ENCODE measurements at regions not wholly inside any gene's neighbourhood (a gene's known extent, or its start where the extent isn't known, plus 50 kb on each side); places are given as distances from the start of the nearest gene placed in this dataset.

DNA sequence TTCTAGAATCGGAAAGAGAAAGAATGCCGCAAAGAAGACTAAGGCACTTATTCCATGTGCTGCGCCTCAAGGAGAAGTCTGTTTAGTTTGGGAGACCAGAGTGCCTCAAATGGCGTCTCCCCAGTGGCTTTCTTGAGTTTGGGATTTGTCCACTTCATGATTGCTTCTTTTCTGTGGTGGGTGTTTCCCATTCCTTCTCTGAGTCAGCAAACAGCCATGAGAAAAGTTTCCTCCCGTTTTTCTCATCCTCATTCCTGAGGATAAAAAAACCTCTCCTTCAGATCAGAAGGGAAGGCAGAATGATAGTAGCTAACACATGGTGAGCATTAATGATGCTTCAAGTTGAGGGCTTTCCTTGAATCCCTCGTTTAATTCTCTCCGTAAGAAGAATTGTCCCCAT, 275.9 kb upstream of the WWC1 start:
- Mint-ChIP-seq H3K27me3 (peaks cover 0 to 34% (median 13%) of the 10 kb centered on the region in 5 donors), H3K9me3 (peaks cover 0 to 8% (median 0%) of the 10 kb centered on the region in 11 donors), H3K4me3 (no peak overlapping the region), H3K4me1 (no peaks in the 10 kb centered on the region), H3K36me3 (no peaks in the 10 kb centered on the region), H3K27ac (no peak overlapping the region)
- CTCF ChIA-PET: no interaction called here
- ATAC-seq (no peak), DNase-seq (no peak)
- Histone ChIP-seq H3K27me3 (ENCODE audit: control insufficient read depth in 2 of 2, insufficient read depth in 2 of 2, low read length in 2 of 2) (no peaks in the 10 kb centered on the region), H3K36me3 (ENCODE audit: control insufficient read depth in 2 of 3, insufficient read depth in 3 of 3, low read length in 3 of 3) (no peaks in the 10 kb centered on the region), H3K9me3 (ENCODE audit: control insufficient read depth in 2 of 3, low read length in 3 of 3) (no peaks in the 10 kb centered on the region), H3K27ac (ENCODE audit: low read depth, low read length) (no peak overlapping the region), H3K4me1 (ENCODE audit: control insufficient read depth in 2 of 2, insufficient read depth in 2 of 2, low read length in 2 of 2) (no peaks in the 10 kb centered on the region), H3K4me3 (ENCODE audit: low read length) (no peak overlapping the region)
- intact Hi-C loops (cut with micrococcal nuclease): no loop called here
- POLR2A ChIA-PET: no interaction called here

DNA sequence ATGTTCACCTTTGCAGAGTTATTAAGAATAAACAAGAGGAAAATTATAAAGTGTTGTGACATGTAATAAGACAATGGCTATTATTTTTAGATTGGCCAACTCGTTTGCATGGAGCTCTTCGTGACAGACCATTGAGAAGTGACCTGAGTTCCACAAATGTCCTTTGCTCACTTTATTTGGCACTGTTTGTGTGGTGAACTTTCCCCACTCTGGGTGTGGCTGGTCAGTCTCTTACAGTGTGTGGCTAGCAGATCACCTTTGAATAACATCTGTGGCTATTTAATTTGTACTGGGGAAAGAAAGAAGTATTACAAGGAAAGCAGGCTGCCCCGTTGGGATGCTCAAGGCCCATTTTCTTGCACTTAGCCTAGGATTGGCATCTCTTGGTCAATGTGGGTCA, 274.1 kb upstream of the WWC1 start:
- Mint-ChIP-seq H3K4me3 (no peak overlapping the region), H3K27me3 (peaks cover 0 to 38% (median 13%) of the 10 kb centered on the region in 5 donors), H3K36me3 (no peaks in the 10 kb centered on the region), H3K9me3 (peaks cover 0 to 8% (median 0%) of the 10 kb centered on the region in 11 donors), H3K27ac (no peak overlapping the region), H3K4me1 (no peaks in the 10 kb centered on the region)
- ChIA-PET POLR2A (no interaction called here), CTCF (no interaction called here)
- Histone ChIP-seq H3K4me3 (ENCODE audit: low read length) (no peak overlapping the region), H3K27me3 (ENCODE audit: control insufficient read depth in 2 of 2, insufficient read depth in 2 of 2, low read length in 2 of 2) (no peaks in the 10 kb centered on the region), H3K36me3 (ENCODE audit: control insufficient read depth in 2 of 3, insufficient read depth in 3 of 3, low read length in 3 of 3) (no peaks in the 10 kb centered on the region), H3K4me1 (ENCODE audit: control insufficient read depth in 2 of 2, insufficient read depth in 2 of 2, low read length in 2 of 2) (no peaks in the 10 kb centered on the region), H3K9me3 (ENCODE audit: control insufficient read depth in 2 of 3, low read length in 3 of 3) (no peaks in the 10 kb centered on the region), H3K27ac (ENCODE audit: low read depth, low read length) (no peak overlapping the region)
- ATAC-seq: no peak
- no peak for DNase-seq
- intact Hi-C loops (cut with micrococcal nuclease): no loop called here

DNA sequence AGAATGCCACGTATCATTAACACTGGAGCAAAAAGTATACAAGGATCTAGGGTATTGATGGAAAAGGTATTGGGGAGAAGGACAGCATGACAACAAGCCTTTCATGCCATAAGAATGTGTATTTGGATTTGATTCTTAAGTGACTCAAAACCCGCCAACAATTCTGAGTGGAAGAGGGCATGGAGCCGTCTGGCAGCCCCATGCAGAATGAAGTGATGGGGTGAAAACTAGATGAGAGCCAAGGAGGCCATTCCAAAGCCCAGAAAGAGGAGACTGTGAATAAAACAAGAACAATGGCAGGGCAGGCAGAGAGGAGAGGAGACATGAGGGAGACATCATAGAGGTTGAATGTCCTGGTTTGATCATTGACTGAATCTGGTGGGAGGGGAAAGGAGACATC, 272.3 kb upstream of the WWC1 start:
- no peak for ATAC-seq
- H3K27me3 Mint-ChIP-seq: peaks cover 0 to 44% (median 13%) of the 10 kb centered on the region in 5 donors
- Histone ChIP-seq H3K36me3 (ENCODE audit: control insufficient read depth in 2 of 3, insufficient read depth in 3 of 3, low read length in 3 of 3) (no peaks in the 10 kb centered on the region), H3K27ac (ENCODE audit: low read depth, low read length) (no peak overlapping the region), H3K4me3 (ENCODE audit: low read length) (no peak overlapping the region), H3K4me1 (ENCODE audit: control insufficient read depth in 2 of 2, insufficient read depth in 2 of 2, low read length in 2 of 2) (no peaks in the 10 kb centered on the region), H3K9me3 (ENCODE audit: control insufficient read depth in 2 of 3, low read length in 3 of 3) (no peaks in the 10 kb centered on the region), H3K27me3 (ENCODE audit: control insufficient read depth in 2 of 2, insufficient read depth in 2 of 2, low read length in 2 of 2) (no peaks in the 10 kb centered on the region)
- ChIA-PET CTCF (no interaction called here), POLR2A (no interaction called here)
- H3K4me1 Mint-ChIP-seq: no peaks in the 10 kb centered on the region
- intact Hi-C loops (cut with micrococcal nuclease): no loop called here
- peaks cover 0 to 8% (median 0%) of the 10 kb centered on the region in 11 donors for H3K9me3 Mint-ChIP-seq
- no peak overlapping the region for H3K4me3 Mint-ChIP-seq
- no peak overlapping the region for H3K27ac Mint-ChIP-seq
- no peaks in the 10 kb centered on the region for H3K36me3 Mint-ChIP-seq
- no peak for DNase-seq

DNA sequence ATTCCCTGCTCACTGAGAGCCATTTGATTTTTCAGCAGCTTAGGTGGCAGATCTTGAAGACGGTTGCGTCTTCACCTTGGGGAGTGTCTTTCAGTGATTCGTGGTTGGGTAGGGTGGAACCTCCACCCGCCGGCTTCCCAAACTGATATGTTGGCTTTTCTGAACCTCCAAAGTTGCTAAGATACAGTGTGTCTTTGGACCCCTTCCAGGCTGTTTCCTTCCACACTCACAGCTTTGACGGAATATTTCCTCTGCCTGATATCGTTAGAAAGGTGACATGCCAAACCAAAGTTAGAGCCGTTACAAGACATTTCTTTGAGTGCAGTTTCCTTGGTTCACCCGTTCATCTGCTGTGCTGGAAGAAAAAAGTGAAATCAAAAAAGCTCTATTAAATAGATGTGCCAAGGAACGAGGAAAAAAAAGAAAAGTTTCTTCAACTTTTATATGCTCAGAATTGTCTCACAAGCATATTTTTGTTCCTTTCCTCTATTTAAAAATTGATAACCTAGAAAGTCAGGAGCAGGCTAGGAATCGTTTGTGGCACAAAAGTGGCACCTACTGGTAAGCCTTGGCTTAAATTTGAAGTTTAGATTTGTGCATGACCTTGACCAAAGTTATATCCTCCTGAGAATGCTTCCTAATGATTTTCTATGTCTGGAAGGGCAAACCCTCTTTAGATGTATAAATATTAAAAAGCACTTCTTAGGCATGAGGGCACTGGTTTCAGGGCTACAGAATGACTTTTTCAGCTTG, 270.7 kb upstream of the WWC1 start:
- no peaks in the 10 kb centered on the region for H3K27me3 ChIP-seq (ENCODE audit: control insufficient read depth in 2 of 2, insufficient read depth in 2 of 2, low read length in 2 of 2)
- H3K27me3 Mint-ChIP-seq: peaks cover 0 to 49% (median 17%) of the 10 kb centered on the region in 5 donors
- no peaks in the 10 kb centered on the region for H3K36me3 Mint-ChIP-seq
- CTCF ChIA-PET: no interaction called here
- H3K4me3 Mint-ChIP-seq: no peak overlapping the region
- ATAC-seq (no peak), DNase-seq (no peak)
- H3K36me3 ChIP-seq (ENCODE audit: control insufficient read depth in 2 of 3, insufficient read depth in 3 of 3, low read length in 3 of 3): no peaks in the 10 kb centered on the region
- no peaks in the 10 kb centered on the region for H3K4me1 ChIP-seq (ENCODE audit: control insufficient read depth in 2 of 2, insufficient read depth in 2 of 2, low read length in 2 of 2)
- no peak overlapping the region for H3K4me3 ChIP-seq (ENCODE audit: low read length)
- intact Hi-C loops (cut with micrococcal nuclease): no loop called here
- no peak overlapping the region for H3K27ac Mint-ChIP-seq
- H3K9me3 ChIP-seq (ENCODE audit: control insufficient read depth in 2 of 3, low read length in 3 of 3): no peaks in the 10 kb centered on the region
- no peaks in the 10 kb centered on the region for H3K4me1 Mint-ChIP-seq
- POLR2A ChIA-PET: no interaction called here
- peaks cover 0 to 8% (median 0%) of the 10 kb centered on the region in 11 donors for H3K9me3 Mint-ChIP-seq
- no peak overlapping the region for H3K27ac ChIP-seq (ENCODE audit: low read depth, low read length)

DNA sequence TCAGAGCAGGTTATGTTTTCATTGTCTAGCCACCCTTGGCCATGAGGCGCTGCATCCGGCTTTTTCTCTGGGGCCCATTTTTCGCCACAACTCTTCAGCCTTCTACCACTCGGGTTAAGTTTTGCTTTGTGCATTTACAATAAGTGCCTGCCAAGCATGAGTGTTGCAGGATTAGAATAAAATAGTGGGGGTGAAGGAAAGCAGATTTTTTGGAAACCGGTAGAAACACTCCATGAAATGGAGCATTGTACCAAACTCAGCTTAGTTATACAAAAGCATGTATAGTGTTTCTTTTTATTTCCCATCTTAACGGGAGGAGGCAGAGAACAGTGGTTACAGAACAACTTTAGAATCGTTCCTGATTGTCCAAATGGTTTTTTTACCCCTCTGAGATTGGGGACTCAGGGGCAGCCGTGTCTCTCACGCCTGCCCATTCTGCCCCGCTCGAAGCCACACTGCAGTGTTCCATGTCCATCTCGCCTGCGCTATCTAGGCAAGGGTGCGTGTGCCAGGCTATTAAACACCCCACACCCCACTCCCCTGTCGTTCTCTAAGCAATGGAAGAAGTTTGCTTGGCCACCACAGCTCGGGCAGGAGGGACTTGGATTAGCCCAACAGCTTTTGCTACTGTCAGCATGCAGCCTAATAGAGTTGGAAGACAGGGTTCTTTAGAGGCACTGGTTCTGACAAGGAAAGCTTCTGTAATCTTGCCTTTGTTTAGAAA, 268.8 kb upstream of the WWC1 start:
- Mint-ChIP-seq H3K4me3 (no peak overlapping the region), H3K9me3 (peaks cover 0 to 10% (median 0%) of the 10 kb centered on the region in 11 donors), H3K27ac (no peak overlapping the region), H3K36me3 (no peaks in the 10 kb centered on the region), H3K27me3 (peaks cover 0 to 54% (median 17%) of the 10 kb centered on the region in 5 donors), H3K4me1 (no peaks in the 10 kb centered on the region)
- H3K9me3 ChIP-seq (ENCODE audit: control insufficient read depth in 2 of 3, low read length in 3 of 3): no peaks in the 10 kb centered on the region
- no peak overlapping the region for H3K4me3 ChIP-seq (ENCODE audit: low read length)
- no peaks in the 10 kb centered on the region for H3K36me3 ChIP-seq (ENCODE audit: control insufficient read depth in 2 of 3, insufficient read depth in 3 of 3, low read length in 3 of 3)
- H3K27ac ChIP-seq (ENCODE audit: low read depth, low read length): no peak overlapping the region
- H3K4me1 ChIP-seq (ENCODE audit: control insufficient read depth in 2 of 2, insufficient read depth in 2 of 2, low read length in 2 of 2): no peaks in the 10 kb centered on the region
- CTCF ChIA-PET: no interaction called here
- intact Hi-C loops (cut with micrococcal nuclease): no loop called here
- DNase-seq (no peak), ATAC-seq (no peak)
- POLR2A ChIA-PET: no interaction called here
- H3K27me3 ChIP-seq (ENCODE audit: control insufficient read depth in 2 of 2, insufficient read depth in 2 of 2, low read length in 2 of 2): no peaks in the 10 kb centered on the region

GRCh38 chr5:168023191-168023590, 268.3 kb upstream of the WWC1 start:
- Mint-ChIP-seq H3K27me3 (peaks cover 0 to 49% (median 17%) of the 10 kb centered on the region in 5 donors), H3K27ac (no peak overlapping the region), H3K4me1 (no peaks in the 10 kb centered on the region), H3K9me3 (peaks cover 0 to 13% (median 0%) of the 10 kb centered on the region in 11 donors), H3K36me3 (no peaks in the 10 kb centered on the region), H3K4me3 (no peak overlapping the region)
- POLR2A ChIA-PET: no interaction called here
- intact Hi-C loops (cut with micrococcal nuclease): no loop called here
- DNase-seq (no peak), ATAC-seq (no peak)
- no peak overlapping the region for H3K27ac ChIP-seq (ENCODE audit: low read depth, low read length)
- no peaks in the 10 kb centered on the region for H3K9me3 ChIP-seq (ENCODE audit: control insufficient read depth in 2 of 3, low read length in 3 of 3)
- CTCF ChIA-PET: no interaction called here
- H3K36me3 ChIP-seq (ENCODE audit: control insufficient read depth in 2 of 3, insufficient read depth in 3 of 3, low read length in 3 of 3): no peaks in the 10 kb centered on the region
- no peaks in the 10 kb centered on the region for H3K27me3 ChIP-seq (ENCODE audit: control insufficient read depth in 2 of 2, insufficient read depth in 2 of 2, low read length in 2 of 2)
- no peaks in the 10 kb centered on the region for H3K4me1 ChIP-seq (ENCODE audit: control insufficient read depth in 2 of 2, insufficient read depth in 2 of 2, low read length in 2 of 2)
- no peak overlapping the region for H3K4me3 ChIP-seq (ENCODE audit: low read length)

GRCh38 chr5:168024306-168024705, 267.1 kb upstream of the WWC1 start:
- H3K36me3 ChIP-seq (ENCODE audit: control insufficient read depth in 2 of 3, insufficient read depth in 3 of 3, low read length in 3 of 3): no peaks in the 10 kb centered on the region

More at GRCh38 chr5:168024306-168024705, 267.1 kb upstream of the WWC1 start:
- no peak for ATAC-seq
- Histone ChIP-seq H3K27me3 (ENCODE audit: control insufficient read depth in 2 of 2, insufficient read depth in 2 of 2, low read length in 2 of 2) (no peaks in the 10 kb centered on the region), H3K4me1 (ENCODE audit: control insufficient read depth in 2 of 2, insufficient read depth in 2 of 2, low read length in 2 of 2) (no peaks in the 10 kb centered on the region), H3K27ac (ENCODE audit: low read depth, low read length) (no peak overlapping the region), H3K9me3 (ENCODE audit: control insufficient read depth in 2 of 3, low read length in 3 of 3) (no peaks in the 10 kb centered on the region), H3K4me3 (ENCODE audit: low read length) (no peak overlapping the region)
- Mint-ChIP-seq H3K27ac (no peak overlapping the region), H3K9me3 (peaks cover 0 to 6% (median 0%) of the 10 kb centered on the region in 11 donors), H3K4me1 (no peaks in the 10 kb centered on the region), H3K4me3 (no peak overlapping the region), H3K36me3 (no peaks in the 10 kb centered on the region), H3K27me3 (peaks cover 0 to 40% (median 9%) of the 10 kb centered on the region in 5 donors)
- ChIA-PET CTCF (no interaction called here), POLR2A (no interaction called here)
- no peak for DNase-seq
- intact Hi-C loops (cut with micrococcal nuclease): no loop called here

All from naive thymus-derived CD4-positive, alpha-beta T cell (primary cell).